NCI-H510A (cell line): ENCODE measurements at regions not wholly inside any gene's neighbourhood (a gene's known extent, or its start where the extent isn't known, plus 50 kb on each side); places are given as distances from the start of the nearest gene placed in this dataset.

Source experiments
- DNase-seq: peaks from one replicate; lab custom pipeline; 2025; lab: John Stamatoyannopoulos, UW

DNA sequence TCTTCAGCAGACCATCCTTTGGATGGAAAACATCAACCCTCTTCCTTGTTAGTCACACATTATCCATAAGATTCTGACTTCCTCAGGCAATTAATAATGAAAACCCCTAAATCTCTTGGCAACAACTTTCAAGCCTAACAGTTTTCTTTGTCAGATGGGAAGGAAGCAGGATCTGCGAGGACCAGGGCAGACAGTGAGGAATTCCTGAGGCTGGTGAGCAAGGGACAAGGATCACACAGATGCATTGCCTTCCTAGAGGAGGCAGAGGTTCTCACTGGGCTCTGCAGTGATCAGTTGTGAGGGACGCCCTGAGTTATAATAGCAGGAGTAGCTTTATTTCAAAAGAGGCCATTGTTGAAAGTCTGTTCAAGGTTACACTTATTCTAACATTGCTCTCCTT, 195.4 kb downstream of the SLIT2 start:
- no peak for DNase-seq

DNA sequence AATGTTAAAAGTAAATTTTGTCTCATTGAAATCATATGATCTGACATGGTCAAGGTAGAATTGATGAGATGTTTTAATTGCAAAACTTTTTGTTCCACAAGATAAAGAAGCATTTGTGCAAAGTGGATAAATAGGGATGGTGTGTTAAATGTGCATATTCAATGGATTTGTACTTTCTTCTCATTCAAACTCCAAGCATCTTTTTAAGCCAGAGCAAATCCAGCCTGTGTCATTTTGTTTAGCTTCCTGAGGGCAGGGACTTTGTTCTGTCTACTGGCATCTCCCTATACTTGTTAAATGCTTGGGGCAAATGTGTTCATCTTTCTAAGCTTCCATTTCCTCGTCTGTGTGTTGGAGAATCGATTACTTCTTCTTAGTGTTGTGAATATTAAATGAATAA, 200.3 kb downstream of the SLIT2 start:
- DNase-seq, result no peak

DNA sequence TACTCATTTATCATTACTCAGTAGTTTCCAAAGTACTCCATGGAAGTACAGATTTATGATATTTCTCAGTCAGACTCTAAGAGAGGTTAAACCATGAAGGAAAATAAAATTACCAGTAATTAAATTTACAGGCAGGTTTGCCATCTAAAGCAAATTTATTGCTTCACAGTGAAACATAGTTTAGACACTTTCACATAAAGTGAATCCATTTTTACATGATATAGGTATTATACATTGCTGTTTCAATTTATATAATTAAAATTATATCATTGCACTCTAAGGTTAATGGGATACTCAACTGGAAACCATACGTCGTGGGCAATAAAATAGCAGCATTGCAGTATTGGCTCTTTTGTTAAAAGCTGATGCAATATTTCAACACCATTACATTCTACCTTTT, 202.8 kb downstream of the SLIT2 start:
- no peak for DNase-seq

DNA sequence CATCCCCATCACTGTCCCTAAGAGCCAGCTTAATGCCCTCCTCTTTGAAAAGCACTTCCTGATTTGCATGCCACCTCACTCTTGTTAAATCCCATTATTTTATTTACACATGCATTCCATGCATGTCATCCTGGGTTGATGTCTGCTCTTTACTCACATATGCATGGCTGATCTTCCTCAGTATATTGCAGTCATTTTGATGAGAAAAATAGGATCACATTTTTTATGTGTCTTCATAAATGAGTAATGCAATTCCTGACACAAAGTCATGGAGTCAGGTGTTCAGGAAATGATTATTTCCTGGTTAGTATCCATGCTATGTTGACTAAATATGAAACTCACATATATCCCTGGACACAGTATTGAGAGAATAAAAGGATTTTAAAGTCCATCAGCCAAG, 204.7 kb downstream of the SLIT2 start:
- DNase-seq, result no peak

DNA sequence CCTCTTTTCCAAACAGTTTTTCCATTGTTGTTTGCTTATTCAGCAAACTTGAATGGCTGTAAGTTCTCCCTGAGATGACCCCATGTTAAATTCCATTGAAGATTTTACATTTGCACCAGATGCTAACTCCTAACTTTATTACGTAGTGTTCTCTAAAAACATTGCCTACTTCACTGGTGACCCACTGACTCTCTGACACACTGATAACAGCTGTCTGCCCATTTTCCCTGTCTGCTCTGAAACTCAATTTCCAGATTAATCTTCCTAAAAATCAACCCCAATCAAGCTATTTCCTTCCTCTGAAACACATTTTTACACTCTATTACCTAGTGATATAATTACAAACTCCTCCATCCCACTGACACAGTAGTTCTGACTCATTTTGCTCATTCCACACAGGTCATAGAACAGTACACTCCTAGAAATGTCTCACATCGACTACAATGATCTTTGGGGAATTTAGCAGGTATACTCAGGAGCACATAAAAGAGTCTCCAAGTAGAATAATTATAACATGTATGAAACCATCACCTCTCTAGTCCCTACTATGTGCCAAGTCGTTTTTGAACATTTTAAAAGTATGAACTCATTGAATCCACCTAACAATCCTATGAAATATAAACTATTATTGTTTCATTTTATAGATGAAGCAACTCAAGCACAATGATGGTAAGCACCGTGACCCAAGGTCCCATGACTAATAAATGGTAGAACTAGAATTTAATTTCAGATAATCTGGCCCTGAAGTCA, 210.9 kb downstream of the SLIT2 start:
- no peak for DNase-seq

DNA sequence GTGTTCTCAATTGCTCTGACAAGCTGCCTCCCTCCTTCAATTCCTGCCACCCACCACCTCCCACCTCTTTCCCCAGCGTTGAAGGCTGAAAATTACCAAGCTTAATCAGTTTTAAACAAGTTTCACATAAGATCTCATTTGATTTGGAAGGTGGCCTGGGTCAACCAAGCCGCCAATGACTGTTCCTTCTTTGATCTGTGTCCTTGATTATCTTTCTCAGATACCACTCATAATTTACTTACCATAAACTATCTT, 211.4 kb downstream of the SLIT2 start:
- DNase-seq, result no peak

DNA sequence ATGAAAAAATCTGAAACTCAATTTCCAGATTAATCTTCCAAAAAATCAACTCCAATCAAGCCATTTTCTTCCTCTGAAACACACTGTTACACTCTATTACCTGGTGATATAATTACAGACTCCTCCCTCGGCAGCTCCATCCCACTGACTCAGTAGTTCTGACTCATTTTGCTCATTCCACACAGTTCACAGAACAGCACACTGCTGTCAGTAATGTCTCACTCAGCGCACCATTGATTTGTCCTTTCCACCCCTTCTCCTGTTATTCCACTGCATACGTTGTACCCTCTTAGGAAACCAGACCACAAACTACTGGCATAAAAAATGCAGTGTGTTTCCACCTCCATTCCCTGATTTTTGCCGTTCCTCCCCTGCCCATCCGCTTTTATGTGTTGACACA, 212.7 kb downstream of the SLIT2 start:
- no peak for DNase-seq

DNA sequence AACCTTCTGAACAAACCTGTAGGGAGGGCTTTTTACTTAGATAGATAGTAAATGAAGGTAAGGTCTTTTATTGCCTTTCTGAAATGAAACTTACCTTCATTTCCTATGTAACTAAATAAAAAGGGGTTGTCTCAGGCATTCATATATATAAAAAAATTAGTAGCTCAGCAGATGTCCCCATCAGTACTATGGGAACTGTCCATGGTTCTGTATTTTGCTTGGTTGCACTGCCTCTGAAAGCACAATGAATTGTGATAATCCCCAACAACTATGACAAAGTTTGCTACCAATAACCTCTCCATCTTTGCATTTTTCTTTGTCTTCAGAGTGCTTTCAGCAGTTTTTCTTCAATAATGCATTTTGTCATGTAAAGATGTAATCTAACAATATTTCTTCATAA, 222.4 kb downstream of the SLIT2 start:
- DNase-seq, result no peak

DNA sequence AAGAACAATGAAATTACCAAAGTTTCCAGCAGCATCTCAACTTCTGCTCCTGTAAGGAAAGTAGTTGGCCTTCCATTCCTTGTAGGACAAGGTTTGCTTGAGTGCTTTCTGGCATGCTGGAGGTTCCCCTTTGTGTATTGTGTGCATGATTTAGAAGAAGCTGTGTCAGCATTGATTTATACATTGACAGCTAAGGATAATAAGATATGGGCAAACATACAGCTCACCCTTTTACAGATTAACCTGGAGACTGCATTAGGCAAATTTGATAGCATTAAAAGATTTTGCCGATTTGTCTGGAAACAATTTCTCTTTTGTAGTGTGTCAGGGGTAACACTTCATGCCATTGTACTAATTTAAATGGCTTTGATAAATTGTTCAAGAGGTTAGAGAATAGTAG, 221.8 kb upstream of the PACRGL start:
- no peak for DNase-seq

DNA sequence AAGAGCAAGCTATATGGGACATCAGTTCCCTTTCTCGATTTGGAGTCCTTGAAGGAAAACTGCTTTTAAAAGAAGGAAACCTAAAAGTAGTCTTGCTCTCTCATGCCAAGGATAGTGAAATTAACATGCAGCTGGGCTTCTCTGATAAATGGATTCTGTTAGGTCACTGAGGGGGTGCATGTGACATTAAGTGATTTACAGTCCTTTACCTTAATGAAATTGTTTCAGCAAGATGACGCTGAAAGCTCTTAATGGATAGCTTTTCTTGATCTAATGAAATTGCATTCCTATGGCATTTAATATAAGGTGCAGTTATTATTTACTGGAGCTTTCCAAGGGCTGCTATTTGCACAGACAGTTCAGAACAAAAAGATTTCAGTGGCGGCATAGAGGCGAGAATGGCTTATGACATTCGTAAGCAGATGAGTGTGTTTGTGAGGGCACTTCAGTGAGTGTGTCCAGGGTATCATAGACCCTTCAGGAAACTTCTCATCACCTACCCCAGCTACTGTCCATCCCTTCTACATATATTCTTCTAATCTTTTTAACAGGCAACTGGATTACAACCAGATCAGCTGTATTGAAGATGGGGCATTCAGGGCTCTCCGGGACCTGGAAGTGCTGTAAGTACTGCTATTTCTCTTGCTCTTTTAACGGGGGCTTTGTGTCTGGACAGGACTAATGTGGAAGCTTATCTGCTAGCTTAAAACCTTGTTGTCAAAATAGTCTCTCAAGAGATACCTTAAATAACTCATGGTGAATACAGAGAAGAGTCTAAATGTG, 219.9 kb upstream of the PACRGL start:
- no peak for DNase-seq

DNA sequence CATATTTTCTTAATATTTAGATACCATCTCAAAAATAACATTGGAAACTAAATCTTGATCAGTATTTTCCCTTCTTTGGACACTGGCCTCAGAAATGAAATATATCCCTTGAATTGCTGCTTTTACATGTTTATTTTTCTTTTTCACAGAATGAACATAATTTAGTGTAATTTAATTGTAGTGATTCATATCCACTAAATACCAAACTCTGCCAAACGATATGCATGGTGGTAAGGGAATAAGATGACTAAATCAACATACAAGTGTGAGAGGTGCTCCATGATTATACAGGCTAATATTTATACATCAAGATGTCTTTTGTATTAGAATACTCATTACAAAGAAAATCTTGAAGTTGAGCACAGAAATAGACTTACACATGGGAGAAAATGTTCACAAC, 216.8 kb upstream of the PACRGL start:
- DNase-seq, result no peak

DNA sequence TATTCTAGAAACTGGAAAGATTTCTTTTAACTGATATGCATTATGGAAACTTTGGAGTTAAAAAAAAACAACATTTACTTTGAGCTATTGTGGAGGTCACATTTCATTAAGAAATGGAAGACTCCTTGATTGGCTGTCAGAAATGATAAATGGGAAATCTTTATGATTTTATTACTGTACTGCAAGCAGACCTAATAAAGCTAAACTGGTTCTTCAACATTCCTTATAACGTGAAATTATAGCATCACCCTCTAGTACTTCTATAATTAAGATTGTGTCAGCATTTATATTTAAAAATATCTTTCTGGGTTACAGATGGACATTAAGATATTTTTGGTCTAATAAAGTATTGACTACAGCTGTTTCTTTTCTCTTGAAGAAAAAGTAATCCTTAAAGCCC, 213.8 kb upstream of the PACRGL start:
- no peak for DNase-seq

DNA sequence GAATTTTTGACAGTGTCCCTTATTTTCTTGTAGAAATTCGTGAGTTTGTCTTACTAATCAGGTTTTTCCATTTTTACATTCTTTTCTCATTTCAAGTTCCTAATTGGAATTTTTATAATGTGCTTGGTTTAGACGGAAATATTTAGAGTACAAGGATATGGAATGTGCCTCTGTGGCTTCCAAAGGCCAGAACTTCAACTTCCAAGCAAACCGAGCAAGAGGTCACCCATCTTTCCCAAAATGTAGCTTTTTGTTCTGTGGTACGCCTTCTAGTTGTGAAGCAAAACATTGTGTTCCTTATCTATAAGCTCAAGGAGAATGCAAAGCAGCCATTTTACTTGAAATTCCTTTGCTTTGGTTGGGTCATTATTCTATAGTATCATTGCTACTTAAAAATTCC, 212.8 kb upstream of the PACRGL start:
- DNase-seq, result no peak

DNA sequence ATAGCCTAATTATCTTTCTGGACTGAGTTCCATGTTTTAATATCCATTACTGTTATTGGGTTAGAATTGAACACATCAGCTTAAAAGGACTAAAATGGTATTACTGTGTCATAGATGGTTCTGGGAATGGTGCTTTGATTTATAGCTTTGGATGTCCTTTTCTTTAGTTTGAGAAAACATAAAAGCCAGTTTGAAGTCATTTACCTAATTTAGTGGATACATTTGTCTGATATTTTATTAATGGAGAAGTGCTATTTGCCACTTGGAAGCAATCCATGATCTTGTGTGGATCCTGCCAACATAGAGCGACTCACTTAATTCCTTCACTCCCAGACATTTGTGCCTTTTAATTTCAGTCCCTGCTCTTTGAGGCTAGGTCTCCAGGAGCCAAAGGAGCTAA, 212.4 kb upstream of the PACRGL start:
- no peak for DNase-seq

DNA sequence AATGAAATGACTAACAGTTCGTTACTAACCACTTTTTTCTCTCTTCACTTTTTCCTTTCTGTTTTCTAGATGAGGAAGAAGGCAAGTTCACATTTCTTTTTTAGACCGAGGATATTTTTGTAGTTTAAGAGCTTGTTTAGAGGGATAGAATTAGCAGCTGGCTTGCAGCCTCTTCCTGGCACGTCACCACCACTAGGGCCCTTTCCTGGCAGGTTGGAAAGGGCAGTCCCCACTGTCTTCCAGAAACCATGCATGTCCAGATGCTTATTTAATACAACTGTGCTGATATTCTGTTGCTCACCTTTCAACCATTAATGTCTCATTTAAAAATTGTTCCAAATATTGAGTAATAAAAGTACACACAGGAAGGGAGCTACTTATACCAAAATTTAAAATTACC, 209.5 kb upstream of the PACRGL start:
- no peak for DNase-seq

DNA sequence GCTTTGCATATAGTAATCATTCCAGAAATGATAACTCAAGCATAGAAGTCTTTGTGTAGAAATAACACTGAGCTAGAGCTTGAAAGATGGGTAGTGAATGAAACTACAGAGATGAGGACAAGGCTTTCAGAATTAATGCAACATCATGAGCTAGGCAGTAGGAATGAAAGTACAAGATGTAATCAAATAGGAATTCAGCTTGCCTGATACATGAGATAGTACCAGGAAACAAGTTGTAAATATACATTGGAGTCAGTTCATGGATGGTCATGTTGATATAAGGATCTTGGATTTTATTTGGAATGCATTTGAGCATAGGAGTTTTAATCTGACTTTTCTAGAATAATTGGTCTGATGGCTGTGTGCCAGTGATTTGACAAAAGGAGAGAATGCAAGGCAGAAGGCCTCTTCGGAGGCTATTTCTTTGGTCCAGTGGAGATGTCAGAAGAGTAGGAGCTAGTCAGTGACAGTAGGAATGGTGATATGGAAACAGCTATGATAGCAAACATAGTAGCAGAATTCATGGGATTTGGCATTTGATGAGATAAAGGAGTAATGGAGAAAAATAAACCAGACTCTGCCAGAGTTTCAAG, 206.4 kb upstream of the PACRGL start:
- DNase-seq, result no peak

DNA sequence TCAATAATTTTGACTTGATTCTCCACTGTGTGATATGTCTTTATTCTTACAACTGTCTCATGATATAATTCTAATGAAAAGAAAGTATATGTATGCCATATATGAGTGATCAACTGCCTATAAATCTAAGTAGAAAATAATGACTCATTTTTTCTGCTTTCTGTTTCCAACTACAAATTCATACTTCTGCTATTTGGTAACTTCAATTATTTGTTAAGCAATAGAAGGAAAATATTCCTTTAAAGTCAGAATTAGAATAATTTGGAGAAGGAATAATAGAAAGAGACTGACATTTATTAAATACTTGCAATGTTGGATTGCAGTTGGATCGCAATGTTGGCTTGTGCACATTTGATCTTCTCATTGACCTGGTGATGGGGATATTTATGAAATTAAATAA, 204.2 kb upstream of the PACRGL start:
- DNase-seq, result no peak

DNA sequence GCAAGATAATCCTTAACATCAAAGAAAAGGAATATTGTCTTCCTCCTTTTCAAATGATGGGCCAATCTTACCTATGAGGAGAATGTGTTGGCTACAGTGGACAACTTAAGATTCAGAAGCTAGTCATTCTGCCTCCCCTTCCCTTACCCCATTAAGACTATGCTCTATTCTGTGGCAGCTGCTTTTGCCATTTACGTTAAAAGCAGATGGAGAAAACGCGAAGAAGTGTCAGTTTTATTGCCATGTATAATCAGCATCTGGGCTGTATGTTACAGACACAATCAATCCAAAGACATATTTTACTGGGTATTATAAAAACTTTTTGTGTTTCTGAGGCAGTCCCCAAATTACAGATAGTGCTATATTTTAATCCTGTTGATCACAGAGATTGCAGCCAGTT, 196.1 kb upstream of the PACRGL start:
- DNase-seq, result no peak

DNA sequence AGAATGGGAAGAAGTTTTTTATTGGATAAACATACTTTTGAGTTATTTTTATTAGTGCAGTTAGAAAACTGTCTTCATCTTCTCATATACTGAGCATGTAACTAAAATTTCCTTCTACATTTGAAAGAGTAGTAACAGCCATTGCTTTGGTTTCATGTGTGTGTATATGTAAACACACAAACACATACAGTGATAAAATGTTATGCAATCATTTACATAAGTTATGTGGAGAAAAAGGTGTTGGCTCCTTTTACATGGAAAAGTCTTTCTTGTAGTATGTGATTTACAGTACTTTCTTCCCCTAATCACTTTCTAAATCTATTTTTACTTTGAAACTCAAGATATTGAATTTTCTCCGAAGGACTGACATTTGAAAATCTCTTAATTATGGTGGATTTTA, 194.3 kb upstream of the PACRGL start:
- no peak for DNase-seq

DNA sequence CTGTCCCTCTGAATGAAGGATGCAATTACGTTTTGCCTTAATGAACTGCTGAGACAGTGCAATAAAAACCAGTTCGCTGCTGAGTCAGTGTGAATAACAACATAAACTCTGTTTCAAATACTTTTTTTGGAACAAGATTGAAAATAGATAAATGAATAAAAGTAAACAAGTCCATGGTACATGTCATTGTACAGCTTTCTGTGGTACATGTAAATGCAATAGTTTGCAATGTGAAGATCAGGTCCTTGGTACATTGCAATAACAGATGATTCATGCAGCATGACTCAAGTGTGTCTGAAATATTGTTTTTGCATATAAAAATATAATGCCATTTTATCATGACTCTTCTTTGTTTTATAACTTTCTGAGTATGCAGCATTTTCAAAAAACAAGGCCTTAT, 193.4 kb upstream of the PACRGL start:
- no peak for DNase-seq

DNA sequence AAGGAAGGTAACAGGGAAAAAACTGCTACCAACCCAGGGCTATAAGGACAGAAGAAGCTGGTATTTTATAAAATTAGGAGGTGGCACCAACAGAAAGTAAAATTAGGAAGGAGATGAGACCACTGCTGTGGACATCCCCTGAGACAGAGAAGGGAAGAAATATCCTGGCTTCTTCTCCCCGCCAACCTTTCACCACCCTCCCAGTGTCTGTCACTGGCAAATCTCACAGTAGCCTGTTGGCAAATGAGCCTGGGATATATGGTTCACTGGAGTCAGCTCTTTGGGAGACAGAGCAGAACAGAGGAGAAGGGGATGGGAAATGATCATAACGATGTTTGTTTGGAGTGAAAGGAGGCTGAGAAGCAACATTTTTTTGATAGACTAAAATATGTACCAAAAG, 190.9 kb upstream of the PACRGL start:
- no peak for DNase-seq

DNA sequence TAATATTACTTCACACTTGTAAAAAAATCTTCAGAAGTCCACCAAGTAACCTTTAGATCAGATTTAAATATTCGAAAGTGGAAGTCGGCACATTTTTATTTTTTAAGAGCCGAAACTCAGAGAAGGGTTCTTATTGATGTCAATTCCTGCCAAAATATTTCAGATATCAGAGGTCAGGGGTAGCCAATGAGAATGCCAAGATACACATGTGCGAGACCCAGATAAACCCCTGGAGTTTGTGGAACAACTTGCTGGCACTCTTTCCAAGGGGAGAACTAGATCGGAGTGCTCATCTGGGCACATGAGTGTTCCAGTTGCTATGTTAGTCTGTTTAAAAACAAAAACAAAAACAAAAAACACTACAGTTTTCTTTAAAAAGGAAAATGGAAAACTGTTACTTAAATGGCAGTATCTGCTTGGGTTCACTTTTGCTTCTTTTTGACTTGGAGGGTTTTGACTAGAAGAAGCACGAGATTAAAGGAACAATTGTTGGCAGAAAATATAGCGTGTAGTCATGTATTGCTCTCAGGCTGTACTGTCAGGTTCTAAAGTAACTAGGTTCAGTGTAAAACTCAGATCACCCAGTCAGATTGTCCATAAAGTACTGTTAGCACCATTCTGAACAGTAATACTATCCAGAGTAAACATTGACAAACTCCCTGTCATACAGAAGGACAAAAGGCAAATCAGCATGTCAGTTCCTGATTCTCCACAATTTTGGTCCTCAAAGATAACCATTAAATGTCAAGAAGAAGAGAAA, 188.0 kb upstream of the PACRGL start:
- peak; percentile 27 for DNase-seq

DNA sequence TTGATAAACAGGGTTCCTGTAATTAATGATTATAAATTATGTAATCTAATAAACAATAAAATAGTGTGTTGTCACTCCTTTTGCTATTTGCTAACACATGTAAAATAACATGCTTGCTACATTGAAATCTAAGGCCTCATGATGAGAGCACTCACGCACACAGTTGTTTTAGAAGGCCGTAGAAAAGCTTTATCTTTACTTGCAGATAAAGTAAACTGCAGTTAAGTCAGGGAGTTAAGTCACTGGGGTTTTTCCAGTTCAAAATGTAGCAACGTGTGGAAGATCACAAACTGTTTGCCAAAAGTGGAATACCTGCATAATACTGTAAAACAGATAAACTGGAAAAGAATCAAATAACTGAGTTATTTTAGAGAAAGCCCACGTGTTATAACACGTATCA, 187.3 kb upstream of the PACRGL start:
- DNase-seq, result no peak
